Ascending aorta (tissue), 2 donors: ENCODE measurements at regions not wholly inside any gene's neighbourhood (a gene's known extent, or its start where the extent isn't known, plus 50 kb on each side); places are given as distances from the start of the nearest gene placed in this dataset.

Experiments
- DNase-seq, 2 donors: peaks; one replicate each; pipeline ENCODE4 v3.0.0-alpha.2; 2019; ENCODE audit warnings: low spot score in 2 of 2
- H3K27ac ChIP-seq, 2 donors: fragments of 200-600 bp; sonication (generic); one replicate each; pipeline ENCODE4 v1.5.1; 2016 to 2017; ENCODE audit warnings: mild to moderate bottlenecking in 1 of 2
- H3K27me3 ChIP-seq: fragments of 200-600 bp; sonication (generic); one replicate; pipeline ENCODE4 v1.5.1; 2017
- H3K36me3 ChIP-seq, 2 donors: fragments of 200-600 bp; sonication (generic); one replicate each; pipeline ENCODE4 v1.5.1; 2016
- H3K4me1 ChIP-seq, 2 donors: fragments of 200-600 bp; sonication (generic); one replicate each; pipeline ENCODE4 v1.5.1; 2016 to 2017; ENCODE audit warnings: mild to moderate bottlenecking in 1 of 2
- H3K4me3 ChIP-seq, 2 donors: fragments of 200-600 bp; sonication (generic); one replicate each; pipeline ENCODE4 v1.5.1; 2016 to 2017; ENCODE audit warnings: mild to moderate bottlenecking in 1 of 2
- H3K9me3 ChIP-seq, 2 donors: fragments of 200-600 bp; sonication (generic); one replicate each; pipeline ENCODE4 v1.5.1; 2016
- CTCF ChIP-seq, 3 experiments: fragments of 200-600 bp in 2 of 3; fragments of 450-650 bp in 1 of 3; sonication (generic) in 2 of 3; IDR thresholded peaks; one replicate each; pipeline ENCODE4 v1.5.1; 2016 to 2019; ENCODE audit warnings: antibody characterized with exemption in 3 of 3, mild to moderate bottlenecking in 1 of 3, moderate library complexity in 1 of 3
- intact Hi-C: fragments of 100-400 bp; cut with DNase I; formaldehyde crosslinking; loops from one replicate; pipeline ENCODE4 v1.15.1; 2023

- no peaks in the 10 kb centered on the region for H3K36me3 ChIP-seq
- no peak overlapping the region for H3K4me3 ChIP-seq
- no peak for DNase-seq
- H3K27me3 ChIP-seq: no peaks in the 10 kb centered on the region
- no peak overlapping the region for H3K27ac ChIP-seq
- H3K9me3 ChIP-seq: no peaks in the 10 kb centered on the region
- intact Hi-C loops: no loop called here
- no peak for TF ChIP-seq CTCF (IDR thresholded peaks at IDR 0.05)
- no peaks in the 10 kb centered on the region for H3K4me1 ChIP-seq
Measured at GRCh38 chr7:36790311-36790787, 66.1 kb upstream of the AOAH start.

DNA sequence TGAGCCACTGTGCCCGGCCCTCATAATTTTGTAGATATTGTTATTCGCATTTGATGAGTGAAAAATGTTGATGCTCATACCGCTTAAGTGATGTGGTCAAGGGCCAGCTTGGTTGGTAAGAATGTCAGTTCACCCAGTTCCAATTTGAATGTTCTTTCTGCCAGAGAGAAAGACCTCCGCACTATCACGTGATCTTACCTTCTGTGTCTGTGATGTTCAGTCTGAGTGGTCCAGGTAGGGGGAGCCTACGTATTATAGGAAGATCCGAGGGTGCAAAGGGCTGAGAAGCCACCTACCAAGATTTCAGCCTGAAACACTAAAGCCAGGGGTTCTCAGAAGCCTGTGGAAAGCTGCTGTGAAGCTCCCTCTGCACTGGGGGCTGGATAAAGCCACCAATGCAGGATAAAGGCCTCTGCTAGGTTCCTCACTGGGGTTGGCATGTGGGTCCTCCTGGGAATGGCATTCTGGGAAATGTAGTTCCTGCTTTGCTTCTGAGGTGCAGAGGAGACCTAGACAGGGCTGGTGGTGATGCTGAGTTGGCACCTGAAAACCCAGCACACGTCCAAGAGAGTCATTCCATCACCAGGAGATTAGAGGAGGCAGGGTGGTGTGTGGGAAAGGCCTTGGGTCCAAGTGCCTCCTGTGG lies 64.7 kb upstream of the AOAH start:
- Histone ChIP-seq H3K4me1 (no peaks in the 10 kb centered on the region), H3K27ac (no peak overlapping the region), H3K9me3 (no peaks in the 10 kb centered on the region), H3K36me3 (no peaks in the 10 kb centered on the region), H3K27me3 (no peaks in the 10 kb centered on the region), H3K4me3 (no peak overlapping the region)
- intact Hi-C loops: no loop called here
- TF ChIP-seq CTCF (IDR thresholded peaks at IDR 0.05): no peak
- DNase-seq: no peak

GRCh38 chr7:36787933-36788378 lies 63.7 kb upstream of the AOAH start:
- intact Hi-C loops: no loop called here
- no peaks in the 10 kb centered on the region for H3K4me1 ChIP-seq
- H3K9me3 ChIP-seq: no peaks in the 10 kb centered on the region
- no peak for TF ChIP-seq CTCF (IDR thresholded peaks at IDR 0.05)
- H3K27ac ChIP-seq: no peak overlapping the region
- no peak overlapping the region for H3K4me3 ChIP-seq
- H3K36me3 ChIP-seq: no peaks in the 10 kb centered on the region
- no peaks in the 10 kb centered on the region for H3K27me3 ChIP-seq
- no peak for DNase-seq

DNA sequence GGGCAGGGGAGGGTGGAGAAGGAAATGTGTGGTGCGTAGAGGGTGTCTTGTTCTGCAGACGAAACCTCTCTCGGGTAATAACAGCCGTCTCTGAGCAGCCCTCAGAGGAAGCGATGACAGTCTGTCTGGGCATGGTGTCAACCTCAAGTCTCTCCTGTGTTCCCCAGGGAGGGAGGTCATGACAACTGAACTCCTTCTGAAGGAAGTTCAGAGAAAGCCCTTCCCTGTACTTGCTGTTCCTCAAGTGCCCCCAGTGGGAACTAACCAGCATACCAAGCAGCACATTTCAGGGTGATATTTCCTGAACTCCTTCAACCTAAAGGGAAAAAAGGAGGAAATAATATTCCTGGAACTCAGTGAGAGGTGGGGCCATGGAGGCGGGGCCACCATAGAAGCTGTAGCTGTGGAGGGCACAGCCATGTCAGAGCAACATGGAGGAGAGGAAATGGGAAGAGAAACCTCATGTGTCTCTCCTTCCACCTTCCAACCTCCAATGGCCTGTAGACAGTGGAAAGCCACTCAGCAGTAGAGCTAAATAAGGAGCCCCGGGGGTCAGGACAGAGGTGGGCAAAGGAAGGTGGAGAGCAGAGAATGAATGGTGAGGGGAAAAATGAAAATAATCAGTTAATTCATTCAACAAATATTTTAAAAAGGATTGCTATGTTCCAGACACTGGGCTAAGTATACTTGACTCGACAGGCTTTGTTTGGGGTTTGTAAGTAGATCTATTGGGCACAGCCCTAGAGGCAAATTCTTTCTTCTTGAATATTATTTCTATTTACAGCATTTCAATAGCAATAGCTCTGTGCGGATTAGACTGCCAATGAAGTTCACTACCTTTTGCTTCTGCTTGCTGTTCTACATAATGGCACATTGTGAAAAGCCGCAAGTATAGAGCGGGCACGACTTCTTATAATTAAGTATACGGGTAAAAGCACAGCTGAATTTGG lies 61.0 kb upstream of the AOAH start:
- DNase-seq: peak; percentile 42 to 71
- no peaks in the 10 kb centered on the region for H3K36me3 ChIP-seq
- H3K4me1 ChIP-seq: no peaks in the 10 kb centered on the region
- no peaks in the 10 kb centered on the region for H3K9me3 ChIP-seq
- no peak overlapping the region for H3K4me3 ChIP-seq
- intact Hi-C loops: no loop called here
- no peaks in the 10 kb centered on the region for H3K27me3 ChIP-seq
- peak overlapping the region in 1 of 2 donors; percentile 16 for H3K27ac ChIP-seq
- peak in 1 of 3 experiments; percentile 4 for TF ChIP-seq CTCF (IDR thresholded peaks at IDR 0.05)

- H3K27ac ChIP-seq: no peak overlapping the region
- no peaks in the 10 kb centered on the region for H3K9me3 ChIP-seq
- H3K36me3 ChIP-seq: no peaks in the 10 kb centered on the region
- no peaks in the 10 kb centered on the region for H3K4me1 ChIP-seq
- DNase-seq: no peak
- H3K27me3 ChIP-seq: no peaks in the 10 kb centered on the region
- no peak overlapping the region for H3K4me3 ChIP-seq
- TF ChIP-seq CTCF (IDR thresholded peaks at IDR 0.05): no peak
- intact Hi-C loops: no loop called here
Measured at GRCh38 chr7:36781011-36781738, 56.9 kb upstream of the AOAH start.
